ENCODE measurements at regions not wholly inside any gene's neighbourhood (a gene's known extent, or its start where the extent isn't known, plus 50 kb on each side); places are given as distances from the start of the nearest gene placed in this dataset.

DNA sequence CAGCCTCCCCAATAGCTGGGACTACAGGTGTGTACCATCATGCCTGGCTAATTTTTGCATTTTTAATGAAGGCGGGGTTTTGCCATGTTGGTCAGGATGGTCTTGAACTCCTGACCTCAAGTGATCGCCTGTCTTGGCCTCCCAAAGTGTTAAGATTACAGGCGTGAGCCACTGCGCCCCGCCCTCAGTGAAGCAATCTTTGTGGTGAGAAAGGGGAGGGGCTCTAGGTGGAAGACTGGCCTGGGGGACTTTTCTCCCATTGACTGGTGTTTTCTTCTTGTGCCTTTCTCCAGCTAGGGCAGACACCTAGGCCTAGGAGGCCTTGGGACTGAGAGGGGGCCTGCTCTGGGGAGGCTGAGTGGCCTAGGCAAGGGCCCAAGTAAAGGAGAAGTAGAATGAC is 84.1 kb downstream of the DNAAF9 start:
- TF ChIP-seq, protein P1, sequence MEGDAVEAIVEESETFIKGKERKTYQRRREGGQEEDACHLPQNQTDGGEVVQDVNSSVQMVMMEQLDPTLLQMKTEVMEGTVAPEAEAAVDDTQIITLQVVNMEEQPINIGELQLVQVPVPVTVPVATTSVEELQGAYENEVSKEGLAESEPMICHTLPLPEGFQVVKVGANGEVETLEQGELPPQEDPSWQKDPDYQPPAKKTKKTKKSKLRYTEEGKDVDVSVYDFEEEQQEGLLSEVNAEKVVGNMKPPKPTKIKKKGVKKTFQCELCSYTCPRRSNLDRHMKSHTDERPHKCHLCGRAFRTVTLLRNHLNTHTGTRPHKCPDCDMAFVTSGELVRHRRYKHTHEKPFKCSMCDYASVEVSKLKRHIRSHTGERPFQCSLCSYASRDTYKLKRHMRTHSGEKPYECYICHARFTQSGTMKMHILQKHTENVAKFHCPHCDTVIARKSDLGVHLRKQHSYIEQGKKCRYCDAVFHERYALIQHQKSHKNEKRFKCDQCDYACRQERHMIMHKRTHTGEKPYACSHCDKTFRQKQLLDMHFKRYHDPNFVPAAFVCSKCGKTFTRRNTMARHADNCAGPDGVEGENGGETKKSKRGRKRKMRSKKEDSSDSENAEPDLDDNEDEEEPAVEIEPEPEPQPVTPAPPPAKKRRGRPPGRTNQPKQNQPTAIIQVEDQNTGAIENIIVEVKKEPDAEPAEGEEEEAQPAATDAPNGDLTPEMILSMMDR (IDR thresholded peaks at IDR 0.05): no peak
- TF ChIP-seq POLR2AphosphoS5 (IDR thresholded peaks at IDR 0.05) (no peak), POLR2A (IDR thresholded peaks at IDR 0.05) (no peak)
